Left ventricle myocardium superior (tissue), 1 donor: ENCODE measurements at regions not wholly inside any gene's neighbourhood (a gene's known extent, or its start where the extent isn't known, plus 50 kb on each side); places are given as distances from the start of the nearest gene placed in this dataset.

Source experiments
- ATAC-seq: fragments of 200-7000 bp; cut with Tn5 transposase; one replicate; pipeline ENCODE4 v1.9.1; 2020; ENCODE audit warnings: mild to moderate bottlenecking, moderate library complexity
- DNase-seq: peaks from one replicate; pipeline ENCODE4 v3.0.0-alpha.2; 2020
- intact Hi-C: fragments of 100-400 bp; cut with micrococcal nuclease; formaldehyde crosslinking; loops from one replicate; pipeline ENCODE4 v1.11.0; 2022
- donor health status: DM: no; HTN: yes; CAD: no; lungs with severe emphysema.

- DNase-seq, result no peak
- intact Hi-C loops, result no loop called here
- ATAC-seq, result no peak
Observed at GRCh38 chr11:95695181-95695580, 94.4 kb downstream of the FAM76B start.

DNA sequence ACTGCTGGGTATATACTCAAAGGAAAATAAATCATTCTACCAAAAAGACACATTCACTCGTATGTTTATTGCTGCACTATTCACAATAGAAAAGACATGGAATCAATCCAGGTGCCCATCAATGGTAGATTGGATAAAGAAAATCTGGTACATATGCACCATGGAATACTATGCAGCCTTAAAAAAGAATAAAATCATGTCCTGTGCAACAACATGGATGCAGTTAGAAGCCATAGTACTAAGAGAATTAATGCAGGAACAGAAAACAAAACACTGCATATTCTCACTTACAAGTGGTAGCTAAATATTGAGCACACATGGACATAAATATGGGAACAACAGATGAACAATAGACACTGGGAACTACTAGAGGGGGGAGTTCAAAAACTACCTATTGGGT lies 96.3 kb downstream of the FAM76B start:
- ATAC-seq, result no peak
- intact Hi-C loops, result no loop called here
- DNase-seq, result no peak

- DNase-seq, result no peak
- no peak for ATAC-seq
- intact Hi-C loops, result no loop called here
Observed at GRCh38 chr11:95692526-95693260, 96.9 kb downstream of the FAM76B start.

- intact Hi-C loops, result no loop called here
- ATAC-seq, result no peak
- DNase-seq, result no peak
Observed at GRCh38 chr11:95690100-95690499, 99.5 kb downstream of the FAM76B start.

DNA sequence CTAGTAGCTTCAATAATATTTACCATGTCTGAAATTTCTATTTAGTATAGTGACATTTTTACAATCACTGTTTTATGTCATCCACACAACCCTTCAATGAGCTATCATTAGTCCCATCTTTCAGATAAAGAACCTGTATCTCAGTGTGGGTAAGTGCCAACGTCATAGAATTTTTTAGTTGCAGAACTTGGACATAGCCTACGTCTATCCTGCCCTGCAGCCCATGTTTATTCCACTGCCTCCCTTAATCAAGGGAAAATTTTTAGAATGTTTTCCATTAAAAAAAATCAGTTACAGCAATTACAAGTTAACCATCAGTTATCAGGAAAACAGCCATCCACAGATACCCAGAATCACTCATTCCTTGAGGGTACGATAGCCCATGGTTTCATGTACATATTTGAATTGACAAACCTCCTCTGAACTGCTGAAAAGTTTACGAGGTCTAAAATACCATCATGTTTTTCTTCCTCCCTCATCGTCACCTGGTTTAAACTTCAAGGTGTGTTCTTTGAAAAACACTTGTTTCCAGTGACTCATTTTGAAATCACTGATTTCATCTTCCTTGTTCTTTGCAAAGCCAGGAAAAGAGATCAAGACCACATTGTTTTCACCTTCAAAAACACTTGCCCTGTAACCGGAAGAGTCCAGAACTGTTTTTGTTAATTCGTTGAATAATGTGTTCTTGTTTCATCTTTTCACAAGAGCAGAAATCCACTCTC lies 100.9 kb downstream of the FAM76B start:
- no peak for ATAC-seq
- intact Hi-C loops, result no loop called here
- no peak for DNase-seq

DNA sequence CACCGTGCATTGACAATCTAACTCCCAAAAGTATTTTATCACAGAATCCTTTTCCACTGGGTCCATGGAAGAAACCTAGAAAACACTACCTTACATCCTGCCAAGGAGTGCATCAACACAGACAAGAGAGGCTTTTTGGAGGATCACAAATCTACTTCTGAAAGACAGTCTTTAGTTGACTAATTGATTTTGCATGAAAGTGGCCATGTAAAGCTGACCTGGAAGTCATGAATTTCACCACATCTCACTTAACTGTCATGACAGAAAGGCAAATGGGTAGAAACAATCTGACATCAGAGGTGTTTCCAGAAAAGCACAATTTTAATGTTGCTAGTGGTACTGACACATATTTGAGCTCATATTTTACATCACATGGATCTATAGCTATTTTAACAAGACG lies 101.6 kb downstream of the FAM76B start:
- DNase-seq (no peak), ATAC-seq (no peak)
- intact Hi-C loops, result no loop called here

GRCh38 chr11:95686265-95686664 lies 103.3 kb downstream of the FAM76B start:
- intact Hi-C loops, result no loop called here
- ATAC-seq (no peak), DNase-seq (no peak)

- ATAC-seq (no peak), DNase-seq (no peak)
- intact Hi-C loops, result no loop called here
Observed at GRCh38 chr11:95684701-95685100, 104.9 kb downstream of the FAM76B start.

DNA sequence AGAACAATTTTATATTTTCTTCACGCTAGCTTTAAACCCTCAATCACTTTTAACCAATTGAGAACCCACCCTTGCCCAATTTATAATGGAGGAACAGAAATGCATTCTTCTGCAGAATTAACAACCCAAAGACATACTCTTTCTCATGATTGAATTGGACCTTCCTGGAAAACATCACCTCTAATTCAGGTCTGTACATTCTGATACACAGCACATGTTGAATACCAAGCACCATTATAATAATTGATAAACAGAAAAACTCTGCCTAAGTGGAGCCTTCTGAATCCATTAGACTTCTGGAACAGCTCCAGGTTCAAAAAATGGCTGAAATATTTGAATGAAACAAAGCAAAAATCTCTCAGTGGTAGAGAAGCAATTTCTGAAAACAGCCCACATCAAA lies 105.4 kb downstream of the FAM76B start:
- no peak for ATAC-seq

GRCh38 chr11:95682552-95682951 lies 107.0 kb downstream of the FAM76B start:
- DNase-seq (no peak), ATAC-seq (peak; percentile 60)
- intact Hi-C loops, result no loop called here

More for the DNA sequence above, 105.4 kb downstream of the FAM76B start:
- intact Hi-C loops, result no loop called here
- DNase-seq, result no peak

DNA sequence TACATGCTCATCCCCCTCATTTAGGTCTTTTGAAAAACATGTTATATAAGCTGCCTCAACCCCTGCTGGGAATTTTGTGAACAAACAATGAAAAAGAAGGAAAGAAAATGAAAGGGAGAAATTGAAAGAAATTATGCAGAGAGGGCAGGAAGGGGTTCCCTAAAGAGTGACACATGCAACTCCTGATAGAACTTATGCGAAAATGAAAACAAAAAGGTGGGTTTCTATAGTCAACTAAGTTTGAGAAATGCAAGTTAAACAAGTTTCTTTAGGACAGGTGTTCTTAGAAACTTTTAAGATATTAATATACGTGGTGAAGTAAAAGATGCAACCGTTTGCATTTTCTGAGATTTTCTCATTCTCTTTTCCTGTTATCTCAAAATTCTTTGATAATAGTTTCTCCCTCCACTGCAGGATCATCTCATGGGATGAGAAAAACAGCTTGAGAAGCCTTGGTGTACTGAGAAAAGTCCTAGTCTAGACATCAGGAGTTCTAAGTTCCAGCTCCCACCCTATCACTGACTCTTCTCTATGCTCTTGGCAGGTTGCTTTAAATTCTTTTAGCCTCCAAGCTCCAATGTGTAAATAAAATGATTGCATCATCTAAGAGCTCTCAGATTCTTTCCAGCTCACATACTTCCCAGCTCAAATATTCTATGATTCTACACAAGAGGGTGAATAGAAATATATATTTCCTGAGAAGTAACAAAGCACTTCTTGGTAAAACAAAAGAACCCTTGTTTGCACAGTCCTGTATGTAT lies 109.2 kb downstream of the FAM76B start:
- intact Hi-C loops, result no loop called here
- peak; percentile 88 for ATAC-seq
- DNase-seq, result no peak

- no peak for ATAC-seq
- intact Hi-C loops, result no loop called here
- DNase-seq, result no peak
Observed at GRCh38 chr11:95678988-95679387, 110.6 kb downstream of the FAM76B start.

- DNase-seq, result no peak
- no peak for ATAC-seq
- intact Hi-C loops, result no loop called here
Observed at GRCh38 chr11:95676308-95676707, 113.3 kb downstream of the FAM76B start.

- DNase-seq (no peak), ATAC-seq (peak; percentile 42)
- intact Hi-C loops, result no loop called here
Observed at GRCh38 chr11:95675585-95675984, 114.0 kb downstream of the FAM76B start.

- intact Hi-C loops, result no loop called here
- DNase-seq (no peak), ATAC-seq (no peak)
Observed at GRCh38 chr11:95674657-95675358, 114.8 kb downstream of the FAM76B start.

DNA sequence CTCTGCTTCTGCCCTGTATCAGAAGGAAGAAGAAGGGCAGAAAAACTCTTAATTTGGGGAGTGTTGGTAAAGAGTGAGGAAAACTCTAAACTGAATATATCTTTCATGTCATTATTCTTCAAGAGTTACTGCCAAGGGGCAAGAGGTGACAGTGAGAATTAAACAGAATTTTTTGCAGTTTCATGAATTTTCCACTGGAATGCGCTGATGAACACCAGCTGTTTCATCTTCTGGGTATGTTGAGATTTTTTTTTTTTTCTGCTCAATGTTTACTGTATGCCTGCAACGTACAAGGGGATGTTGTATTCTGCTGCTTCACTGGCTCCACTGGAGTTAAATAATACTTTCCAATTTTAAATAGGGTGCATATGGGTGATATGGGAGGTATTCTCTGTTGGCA lies 117.8 kb downstream of the FAM76B start:
- DNase-seq, result no peak
- intact Hi-C loops, result no loop called here
- ATAC-seq, result no peak

DNA sequence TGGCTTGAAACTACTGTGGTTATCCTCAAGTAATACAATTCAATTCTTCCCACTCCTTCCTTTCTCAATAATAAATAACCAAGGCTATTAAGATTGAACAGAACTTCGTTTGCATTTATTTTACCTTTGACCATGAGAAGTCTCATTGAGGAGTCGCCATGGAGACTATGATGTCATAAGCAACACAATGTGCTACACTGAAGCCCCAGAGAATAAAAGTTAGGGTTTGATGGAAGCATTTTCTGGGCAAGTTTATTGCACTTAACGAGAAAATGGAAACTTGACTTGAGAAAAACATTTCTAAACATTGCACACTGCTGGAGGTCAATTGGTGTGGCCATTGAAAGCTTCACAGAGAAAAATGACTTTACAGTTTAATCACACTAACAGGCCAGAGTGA lies 121.5 kb downstream of the FAM76B start:
- intact Hi-C loops, result no loop called here
- DNase-seq, result no peak
- ATAC-seq, result no peak

GRCh38 chr11:95661162-95661561 lies 128.4 kb downstream of the FAM76B start:
- intact Hi-C loops, result no loop called here
- DNase-seq, result no peak
- ATAC-seq, result no peak

GRCh38 chr11:95660038-95660437 lies 129.5 kb downstream of the FAM76B start:
- ATAC-seq, result no peak
- intact Hi-C loops, result no loop called here
- DNase-seq, result no peak

- DNase-seq (no peak), ATAC-seq (no peak)
- intact Hi-C loops, result no loop called here
Observed at GRCh38 chr11:95659088-95659487, 130.5 kb downstream of the FAM76B start.
